T-helper 1 cell treated with Interleukin-12 subunit alpha and Interleukin-12 subunit beta and Interleukin-4 antibody, amounts not matched to agents 30 ng/mL and 1 ng/mL, for 36 hours (primary cell): ENCODE measurements at regions not wholly inside any gene's neighbourhood (a gene's known extent, or its start where the extent isn't known, plus 50 kb on each side); places are given as distances from the start of the nearest gene placed in this dataset.

Source experiments
- intact Hi-C: fragments of 100-400 bp; cut with micrococcal nuclease; formaldehyde crosslinking; loops from one replicate; pipeline ENCODE4 v1.15.1; 2024

DNA sequence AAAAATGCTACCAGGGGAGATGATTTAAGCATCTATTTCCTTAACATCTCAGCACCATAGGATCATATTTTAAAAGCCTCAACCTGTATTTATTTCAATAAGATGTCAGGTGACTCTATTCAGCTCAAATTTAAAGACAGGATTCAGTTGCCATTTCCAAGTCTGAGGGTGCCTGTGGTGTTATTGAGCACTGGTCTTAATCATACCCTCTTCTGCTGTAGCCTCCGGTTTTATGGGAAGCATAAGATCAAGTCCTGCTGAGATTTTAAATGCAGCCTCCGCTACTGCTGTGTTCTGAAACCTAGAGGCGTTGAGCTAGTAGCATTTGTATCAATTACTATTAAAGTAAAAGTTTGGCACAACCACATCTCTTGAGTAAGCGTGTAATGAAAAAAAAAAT is 185.7 kb upstream of the NWD2 start:
- intact Hi-C loops, result no loop called here

DNA sequence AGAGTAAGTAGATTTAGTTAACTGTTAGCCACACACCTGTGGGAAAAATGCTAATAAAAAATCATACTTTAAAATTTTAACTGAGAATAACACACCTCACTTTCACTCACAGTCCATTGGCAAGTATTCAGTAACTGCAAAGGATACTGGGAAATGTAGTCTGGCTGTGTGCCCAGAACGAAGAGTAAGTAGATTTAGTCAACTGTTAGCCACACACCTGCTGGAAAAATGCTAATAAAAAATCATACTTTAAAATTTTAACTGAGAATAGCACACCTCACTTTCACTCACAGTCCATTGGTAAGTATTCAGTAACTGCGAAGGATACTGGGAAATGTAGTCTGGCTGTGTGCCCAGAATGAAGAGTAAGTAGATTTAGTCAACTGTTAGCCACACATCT is 178.4 kb upstream of the NWD2 start:
- intact Hi-C loops, result no loop called here

DNA sequence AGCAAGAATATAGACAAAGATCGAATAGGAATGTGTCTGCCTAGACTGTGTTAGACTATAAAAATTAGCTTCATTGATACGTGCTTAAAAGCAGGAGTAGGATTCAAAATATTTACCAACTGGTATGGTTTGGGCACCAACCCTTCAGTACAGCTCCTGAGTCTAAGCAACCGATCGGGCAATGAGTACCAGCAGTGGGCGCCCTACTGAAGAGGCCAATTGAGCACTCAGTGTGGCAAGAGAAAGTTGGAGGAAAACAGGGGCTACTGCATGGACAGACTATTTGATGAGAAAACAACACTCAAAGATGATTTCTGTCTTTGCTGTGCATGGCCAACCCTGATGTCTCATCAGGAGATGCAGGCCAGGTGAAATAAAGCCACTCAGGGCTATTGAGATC is 176.0 kb upstream of the NWD2 start:
- intact Hi-C loops, result no loop called here

DNA sequence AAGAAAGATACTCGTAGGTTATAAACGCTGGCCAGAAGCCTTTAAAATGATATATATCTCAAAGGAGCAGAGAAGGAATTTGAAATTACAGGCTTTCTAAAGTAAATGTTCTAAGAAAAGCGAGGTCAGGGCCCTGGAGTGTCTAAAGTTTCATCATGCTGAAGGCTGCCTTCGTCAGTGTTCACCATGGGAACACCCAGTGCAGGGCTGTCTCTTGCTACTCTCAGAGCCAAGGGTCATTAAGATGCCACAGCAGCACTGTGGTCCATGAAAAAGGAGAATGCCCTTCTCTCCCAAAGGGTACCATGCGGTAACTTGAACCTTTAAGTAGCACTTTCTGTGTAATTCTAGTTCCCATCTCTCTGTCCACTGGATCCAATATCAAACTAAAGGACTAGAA is 174.5 kb upstream of the NWD2 start:
- intact Hi-C loops, result no loop called here

DNA sequence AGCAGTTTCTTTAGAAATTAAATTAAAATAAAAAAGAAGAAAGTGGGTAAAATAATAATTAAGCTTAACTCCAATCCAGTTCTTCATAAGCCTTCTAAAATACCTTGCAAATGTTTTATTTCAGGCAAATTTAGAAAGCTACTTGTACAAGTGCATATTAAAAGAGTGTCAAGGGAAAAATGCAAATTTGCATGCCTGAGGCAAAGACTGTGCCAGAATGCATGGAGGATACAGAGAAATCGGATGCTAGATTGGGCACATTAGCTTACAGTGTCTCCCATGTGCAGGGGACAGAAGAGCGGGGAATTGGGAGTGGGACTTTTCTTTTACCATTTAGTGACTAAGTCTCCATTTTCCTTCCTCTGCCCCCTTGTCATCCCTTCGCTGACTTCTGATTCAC is 173.0 kb upstream of the NWD2 start:
- intact Hi-C loops, result no loop called here

GRCh38 chr4:37073226-37073840 is 171.2 kb upstream of the NWD2 start:
- intact Hi-C loops, result no loop called here

DNA sequence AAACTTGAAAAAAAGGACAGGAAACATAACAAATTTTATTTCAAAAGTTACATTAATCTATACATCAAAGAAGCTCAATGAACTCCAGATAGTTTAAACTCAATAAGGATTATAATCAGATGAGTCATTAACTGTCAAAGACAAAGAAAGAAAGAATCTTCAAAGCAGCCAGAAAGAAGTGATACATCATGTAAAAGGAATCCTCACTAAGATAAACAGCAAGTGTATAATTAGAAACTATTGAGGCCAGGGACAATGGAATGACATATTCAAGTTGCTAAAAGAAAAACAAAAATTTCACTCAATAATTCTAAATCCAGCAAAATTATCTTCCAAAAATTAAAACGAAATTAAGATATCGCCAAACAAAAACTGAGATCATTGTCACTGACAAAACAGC is 161.6 kb upstream of the NWD2 start:
- intact Hi-C loops, result no loop called here

GRCh38 chr4:37095925-37096324 is 148.6 kb upstream of the NWD2 start:
- intact Hi-C loops, result no loop called here

DNA sequence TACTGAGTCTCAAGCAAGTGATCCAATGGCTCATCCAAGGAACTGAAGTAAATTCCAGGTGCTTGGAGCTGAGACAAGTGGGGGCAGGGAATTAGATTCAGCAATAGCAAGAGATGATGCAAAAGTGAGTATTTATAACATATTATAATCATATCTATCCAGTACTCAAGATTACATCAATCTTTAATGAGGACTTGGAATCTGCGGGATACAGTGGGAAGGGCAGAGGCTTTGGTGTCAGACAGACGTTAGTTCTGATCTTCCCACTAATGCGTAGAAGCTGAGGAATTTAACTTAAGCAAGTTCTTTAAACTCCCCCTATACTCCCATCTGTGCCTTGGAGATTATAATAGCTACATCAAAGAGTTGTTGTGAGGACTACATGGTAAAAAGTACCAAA is 143.4 kb upstream of the NWD2 start:
- intact Hi-C loops, result no loop called here

GRCh38 chr4:37101686-37102085 is 142.9 kb upstream of the NWD2 start:
- intact Hi-C loops, result no loop called here

DNA sequence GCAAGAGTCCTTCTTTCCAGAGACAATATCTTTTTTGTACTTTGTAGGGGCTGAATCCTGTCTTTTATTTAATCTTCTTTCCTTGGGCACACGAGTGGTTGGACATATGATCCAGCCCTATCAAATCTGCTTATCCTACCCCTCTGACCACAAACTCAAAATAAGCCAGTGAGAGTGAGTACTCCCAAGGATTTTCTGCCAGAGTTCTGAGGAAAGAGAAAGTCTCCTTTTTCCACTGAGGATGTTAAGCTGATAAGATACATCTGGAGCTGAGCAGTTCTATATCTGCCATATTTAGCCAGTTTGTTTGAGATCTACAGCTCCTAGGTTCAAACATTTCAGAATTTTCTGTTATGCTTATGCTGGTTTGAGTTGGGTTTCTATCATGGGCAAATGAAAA is 134.8 kb upstream of the NWD2 start:
- intact Hi-C loops, result no loop called here

DNA sequence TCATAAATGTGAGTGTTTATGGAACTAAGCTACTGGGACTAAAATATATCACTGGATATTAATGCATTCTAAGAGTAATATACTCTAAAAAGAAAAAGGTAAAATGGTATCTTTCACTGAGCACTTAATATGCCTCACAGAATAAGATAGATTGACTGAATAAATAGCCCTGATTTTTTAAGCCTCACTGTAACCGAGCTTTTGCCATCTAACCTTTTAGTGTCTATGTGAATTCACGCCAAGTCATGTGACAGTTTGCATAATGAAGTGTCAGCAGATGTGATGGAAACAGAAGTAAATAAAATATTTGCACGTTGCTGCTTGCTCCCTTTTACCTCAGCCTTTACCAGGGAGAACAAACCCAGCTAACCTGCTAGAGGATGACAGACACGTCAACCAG is 119.7 kb upstream of the NWD2 start:
- intact Hi-C loops, result no loop called here

DNA sequence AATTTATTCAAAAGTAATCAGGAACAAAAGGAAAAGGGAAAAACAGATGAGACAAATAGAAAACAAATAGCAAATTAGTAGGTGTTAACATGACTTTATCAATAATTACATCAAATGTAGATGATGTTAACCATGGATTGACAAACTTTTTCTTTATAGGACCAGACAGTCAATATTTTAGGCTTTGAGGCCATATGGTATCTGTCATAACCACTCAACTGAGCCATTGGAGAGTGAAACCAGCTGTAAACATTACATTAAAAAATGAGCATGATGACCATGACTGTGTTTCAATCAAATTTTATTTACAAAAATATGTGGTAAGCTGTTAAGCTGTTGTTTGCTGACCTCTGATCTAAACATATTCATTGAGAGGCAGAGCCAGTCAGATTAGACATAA is 118.5 kb upstream of the NWD2 start:
- intact Hi-C loops, result no loop called here

DNA sequence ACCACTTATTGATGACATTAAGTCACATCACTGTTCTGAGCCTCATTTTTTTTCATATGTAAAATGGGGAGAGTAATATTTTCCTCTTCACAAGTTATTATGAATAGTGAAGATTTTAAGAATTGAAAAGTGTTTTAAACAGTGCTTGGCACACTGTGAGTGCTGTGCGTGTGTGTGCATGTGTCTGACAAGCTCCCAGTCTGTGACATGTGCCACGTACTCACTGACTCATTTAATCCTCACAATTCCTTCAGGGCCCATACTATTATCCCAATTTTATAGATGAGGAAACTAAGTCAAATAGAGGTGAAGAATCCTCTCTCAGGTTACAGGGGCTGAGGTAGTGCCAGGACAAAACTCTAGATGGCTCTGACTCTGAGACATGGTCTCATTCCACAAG is 114.1 kb upstream of the NWD2 start:
- intact Hi-C loops, result no loop called here

- intact Hi-C loops, result no loop called here
Measured at GRCh38 chr4:37132351-37132974, 112.1 kb upstream of the NWD2 start.

GRCh38 chr4:37132975-37133360 is 111.6 kb upstream of the NWD2 start:
- intact Hi-C loops, result no loop called here

GRCh38 chr4:37138019-37138653 is 106.4 kb upstream of the NWD2 start:
- intact Hi-C loops, result no loop called here

DNA sequence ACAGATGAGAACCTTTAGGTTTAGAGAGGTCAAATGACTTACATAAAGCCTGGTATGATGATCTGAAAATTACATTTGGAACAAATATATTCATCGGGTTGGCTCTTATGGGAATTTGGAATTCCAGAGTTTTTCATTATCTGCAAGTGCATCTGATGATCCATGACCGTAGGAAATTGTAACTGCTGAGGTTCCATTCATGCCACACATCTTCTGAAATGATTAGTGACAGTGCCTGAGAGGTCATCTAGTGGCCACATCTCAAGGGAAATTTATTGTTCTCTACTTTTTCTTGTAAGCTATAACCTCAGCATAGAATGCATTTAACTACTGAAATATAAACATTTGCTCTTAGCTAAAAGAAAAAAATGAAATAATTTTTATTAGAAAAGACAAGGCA is 105.8 kb upstream of the NWD2 start:
- intact Hi-C loops, result no loop called here

GRCh38 chr4:37139987-37140386 is 104.6 kb upstream of the NWD2 start:
- intact Hi-C loops, result no loop called here

DNA sequence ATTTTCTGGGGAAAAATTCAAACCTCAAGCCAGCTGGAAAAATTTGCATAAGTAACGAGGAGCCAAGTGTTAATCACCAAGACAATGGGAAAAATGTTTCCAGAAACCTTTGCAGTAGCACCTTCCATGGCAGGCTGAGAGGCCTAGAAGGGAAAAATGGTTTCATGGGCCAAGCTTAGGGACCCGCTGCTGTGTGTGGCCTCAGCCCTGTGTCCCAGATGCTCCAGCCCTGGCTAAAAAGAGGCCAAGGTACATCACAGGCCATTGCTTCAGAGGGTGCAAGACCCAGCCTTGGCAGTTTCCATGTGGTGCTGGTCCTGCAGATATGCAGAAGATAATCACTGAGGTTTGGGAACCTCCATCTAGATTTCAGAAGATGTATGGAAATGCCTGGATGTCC is 98.3 kb upstream of the NWD2 start:
- intact Hi-C loops, result no loop called here

DNA sequence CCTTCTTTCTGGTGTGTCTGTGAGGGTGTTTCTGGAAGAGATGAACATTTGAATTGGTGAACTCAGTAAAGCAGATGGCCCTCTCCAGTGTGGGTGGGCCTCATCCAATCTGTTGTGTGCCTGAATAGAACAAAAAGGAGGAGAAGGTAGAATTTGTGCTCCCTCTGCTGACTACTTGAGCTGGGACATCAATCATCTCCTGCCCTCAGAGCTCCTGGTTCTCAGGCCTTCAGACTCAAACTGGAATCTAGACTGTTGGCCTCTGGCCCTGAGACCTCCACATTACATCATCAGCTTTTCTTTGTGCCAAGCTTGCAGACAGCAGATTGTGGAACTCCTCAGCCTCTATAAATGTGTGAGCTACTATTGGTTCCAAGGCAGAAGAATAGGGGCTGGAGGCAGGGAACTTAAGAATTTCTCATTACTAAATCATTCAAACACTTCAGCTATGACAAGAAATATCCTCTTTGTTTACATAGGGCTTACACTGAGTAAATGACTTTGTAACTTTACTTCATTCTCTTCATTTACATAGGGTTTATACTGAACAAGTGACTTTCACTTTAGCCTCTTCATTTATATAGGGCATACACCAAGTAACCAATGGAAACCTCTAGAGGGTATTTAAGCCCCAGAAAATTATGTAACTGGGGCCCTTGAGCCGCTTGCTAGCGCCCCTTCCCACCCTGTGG is 86.9 kb upstream of the NWD2 start:
- intact Hi-C loops, result no loop called here

DNA sequence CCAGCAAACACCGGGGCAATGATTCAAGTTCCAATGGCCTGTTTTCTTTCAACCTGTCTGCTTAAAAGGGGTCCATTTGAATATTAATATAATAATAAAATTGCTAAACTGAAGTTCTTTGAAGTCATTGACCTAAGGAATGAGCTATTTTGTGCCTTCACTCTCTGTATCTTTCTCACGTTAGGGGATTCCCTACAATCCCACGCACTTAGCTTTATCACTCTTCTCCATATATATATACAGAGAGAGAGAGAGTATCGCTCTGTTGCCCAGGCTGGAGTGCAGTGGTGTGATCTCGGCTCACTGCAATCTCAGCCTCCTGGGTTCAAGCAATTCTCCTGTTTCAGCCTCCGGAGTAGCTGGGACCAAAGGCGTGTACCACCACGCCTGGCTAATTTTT is 83.9 kb upstream of the NWD2 start:
- intact Hi-C loops, result no loop called here

DNA sequence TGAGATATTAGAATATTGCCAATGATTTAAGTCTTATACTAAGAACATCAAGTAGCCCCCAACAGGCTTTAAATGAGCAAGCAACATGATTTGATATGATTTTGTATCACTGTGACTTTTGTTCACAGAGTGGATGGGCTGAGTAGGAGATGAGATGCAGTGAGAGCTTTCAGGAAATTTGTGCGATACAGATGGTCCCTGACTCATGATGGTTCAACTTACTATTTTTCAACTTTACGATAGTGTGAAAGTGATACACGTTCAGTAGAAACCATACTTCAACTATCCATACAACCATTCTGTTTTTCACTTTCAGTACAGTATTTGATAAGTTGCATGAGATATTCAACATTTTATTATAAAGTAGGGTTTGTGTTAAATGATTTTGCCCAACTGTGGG is 78.7 kb upstream of the NWD2 start:
- intact Hi-C loops, result no loop called here
